H1 (cell line): ENCODE measurements at regions not wholly inside any gene's neighbourhood (a gene's known extent, or its start where the extent isn't known, plus 50 kb on each side); places are given as distances from the start of the nearest gene placed in this dataset.

Experiments used
- CEBPB ChIP-seq: IDR thresholded peaks from 2 replicates; pipeline ENCODE4 v1.6.1; 2012; ENCODE audit warnings: low read depth, low read length
- CHD7 ChIP-seq: fragments of 300-600 bp; sonication (generic); IDR thresholded peaks from 2 replicates; pipeline ENCODE4 v1.7.1; 2012; ENCODE audit warnings: low read length, moderate library complexity, mild to moderate bottlenecking, inconsistent platforms; ENCODE audit not compliant: insufficient replicate concordance
- CTCF ChIP-seq, 3 experiments: IDR thresholded peaks; 1 replicate in 2 of 3; 2 replicates in 1 of 3; pipeline versions ENCODE4 v1.5.1 to v1.6.1; 2011; ENCODE audit warnings: low read length in 3 of 3, mild to moderate bottlenecking in 3 of 3, inconsistent platforms in 2 of 3, low read depth in 1 of 3, moderate library complexity in 1 of 3; ENCODE audit not compliant: insufficient read depth in 1 of 3; ENCODE audit errors: control extremely low read depth in 1 of 3
- EP300 ChIP-seq, 2 experiments: IDR thresholded peaks; 1 replicate in 1 of 2; 2 replicates in 1 of 2; pipeline ENCODE4 v1.6.1; 2011 to 2012; ENCODE audit warnings: low read depth in 2 of 2, low read length in 2 of 2, mild to moderate bottlenecking in 2 of 2, borderline replicate concordance in 1 of 2, inconsistent platforms in 1 of 2, moderate library complexity in 1 of 2
- FOSL1 ChIP-seq: IDR thresholded peaks from 2 replicates; pipeline ENCODE4 v1.6.1; 2011; ENCODE audit warnings: mild to moderate bottlenecking, low read depth, low read length, moderate library complexity; ENCODE audit not compliant: insufficient read depth
- GTF2F1 ChIP-seq: IDR thresholded peaks from 2 replicates; pipeline ENCODE4 v1.6.1; 2012; ENCODE audit warnings: low read depth, low read length, improper control_type of control experiment, borderline replicate concordance
- JUN ChIP-seq: IDR thresholded peaks from 2 replicates; pipeline ENCODE4 v1.6.1; 2011; ENCODE audit warnings: low read depth, mild to moderate bottlenecking, improper control_type of control experiment, low read length
- POLR2A ChIP-seq, 2 experiments: IDR thresholded peaks; 1 replicate in 1 of 2; 2 replicates in 1 of 2; pipeline ENCODE4 v1.6.1; 2011; ENCODE audit warnings: low read depth in 2 of 2, low read length in 2 of 2, mild to moderate bottlenecking in 2 of 2; ENCODE audit errors: control extremely low read depth in 1 of 2
- SIN3A ChIP-seq, 2 experiments: IDR thresholded peaks in 1 of 2; conservative IDR thresholded peaks in 1 of 2; 2 replicates each; pipeline ENCODE4 v1.6.1; 2011 to 2012; ENCODE audit warnings: low read length in 2 of 2, improper control_type of control experiment in 1 of 2, low read depth in 1 of 2, mild to moderate bottlenecking in 1 of 2
- SP2 ChIP-seq: IDR thresholded peaks from 2 replicates; pipeline ENCODE4 v1.6.1; 2012; ENCODE audit warnings: mild to moderate bottlenecking, low read length, inconsistent platforms
- SUZ12 ChIP-seq: fragments of 200-600 bp; sonication (generic); IDR thresholded peaks from 2 replicates; pipeline ENCODE4 v1.6.1; 2012; ENCODE audit warnings: mild to moderate bottlenecking, inconsistent platforms, low read length, moderate library complexity, mixed read lengths
- USF2 ChIP-seq: IDR thresholded peaks from 2 replicates; pipeline ENCODE4 v1.6.1; 2011; ENCODE audit warnings: low read length, improper control_type of control experiment

- TF ChIP-seq SP2 (no peak), SUZ12 (no peak), EP300 (IDR thresholded peaks at IDR 0.05; ENCODE audit: borderline replicate concordance in 1 of 2, low read depth in 2 of 2, low read length in 2 of 2) (no peak), CHD7 (no peak), POLR2A (IDR thresholded peaks at IDR 0.05; ENCODE audit: control extremely low read depth in 1 of 2, low read depth in 2 of 2, low read length in 2 of 2) (no peak), CTCF (IDR thresholded peaks at IDR 0.05; ENCODE audit: control extremely low read depth in 1 of 3, insufficient read depth in 1 of 3, low read depth in 1 of 3, low read length in 3 of 3) (no peak), CEBPB (no peak), GTF2F1 (no peak), SIN3A (conservative IDR thresholded peaks at IDR 0.05 in 1 of 2, IDR thresholded peaks at IDR 0.05 in 1 of 2; ENCODE audit: low read depth in 1 of 2, low read length in 2 of 2) (no peak), JUN (no peak), FOSL1 (no peak), USF2 (no peak)
Observed at GRCh38 chr5:56478062-56478461, 244.9 kb upstream of the ANKRD55 start.
